Prostate gland (tissue), 2 donors: ENCODE measurements at regions not wholly inside any gene's neighbourhood (a gene's known extent, or its start where the extent isn't known, plus 50 kb on each side); places are given as distances from the start of the nearest gene placed in this dataset.

Source experiments
- DNase-seq: peaks from one replicate; pipeline ENCODE4 v3.0.0-alpha.2; 2019; ENCODE audit warnings: low spot score
- H3K27ac ChIP-seq, 2 donors: fragments of 200-600 bp; sonication (generic); 2 replicates each; pipeline ENCODE4 v1.5.1; 2017 to 2019
- H3K27me3 ChIP-seq: fragments of 200-600 bp; sonication (generic); replicated peaks from 2 replicates; pipeline ENCODE4 v1.5.1; 2019; ENCODE audit not compliant: insufficient read depth
- H3K36me3 ChIP-seq, 2 donors: fragments of 200-600 bp; sonication (generic); 1 replicate in 1 of 2; 2 replicates in 1 of 2; pipeline versions ENCODE4 v1.5.1 to v1.8.1; 2017 to 2019
- H3K4me1 ChIP-seq: fragments of 200-600 bp; sonication (generic); replicated peaks from 2 replicates; pipeline ENCODE4 v1.5.1; 2019
- H3K4me3 ChIP-seq, 2 donors: fragments of 200-600 bp; sonication (generic); 2 replicates each; pipeline ENCODE4 v1.5.1; 2017 to 2019
- H3K9me3 ChIP-seq: fragments of 200-600 bp; sonication (generic); 2 replicates; pipeline ENCODE4 v1.5.1; 2017
- CTCF ChIP-seq, 4 experiments: fragments of 200-600 bp in 2 of 4; fragments of 450-650 bp in 2 of 4; sonication (generic) in 2 of 4; IDR thresholded peaks; 1 replicate in 3 of 4; 2 replicates in 1 of 4; pipeline ENCODE4 v1.5.1; 2016 to 2019; ENCODE audit warnings: antibody characterized with exemption in 4 of 4, mild to moderate bottlenecking in 2 of 4, moderate library complexity in 2 of 4
- POLR2A ChIP-seq: fragments of 450-650 bp; IDR thresholded peaks from one replicate; pipeline ENCODE4 v1.6.1; 2016; ENCODE audit warnings: antibody characterized with exemption, mild to moderate bottlenecking
- POLR2AphosphoS5 ChIP-seq: sonication (generic); formaldehyde crosslinking; IDR thresholded peaks from one replicate; pipeline ENCODE4 v1.6.1; 2017; ENCODE audit warnings: antibody characterized with exemption
- WGBS: methylation state at CpG from one replicate; pipeline ENCODE4 v1.1.5; 2018; 5-methylcytosine and 5-hydroxymethylcytosine counted together
- intact Hi-C: fragments of 100-400 bp; cut with DNase I; formaldehyde crosslinking; loops from one replicate; pipeline ENCODE4 v1.14.2; 2022

- no peaks in the 10 kb centered on the region for H3K36me3 ChIP-seq
- no peak overlapping the region for H3K27ac ChIP-seq
- H3K27me3 ChIP-seq, result no peaks in the 10 kb centered on the region
- H3K4me3 ChIP-seq, result no peak overlapping the region
- DNase-seq, result no peak
- H3K9me3 ChIP-seq, result no peaks in the 10 kb centered on the region
- 92% methylated on average over 5 of the region's 5 CpGs for whole genome bisulfite sequencing
- TF ChIP-seq POLR2A (no peak), POLR2AphosphoS5 (no peak), CTCF (IDR thresholded peaks at IDR 0.05) (no peak)
- no peaks in the 10 kb centered on the region for H3K4me1 ChIP-seq
- intact Hi-C loops, result no loop called here
These were observed 67.9 kb upstream of the GLS start for GRCh38 chr2:190812506-190813294.

- Histone ChIP-seq H3K36me3 (no peaks in the 10 kb centered on the region), H3K4me3 (no peak overlapping the region), H3K9me3 (no peaks in the 10 kb centered on the region), H3K27me3 (no peaks in the 10 kb centered on the region), H3K27ac (no peak overlapping the region), H3K4me1 (no peaks in the 10 kb centered on the region)
- intact Hi-C loops, result no loop called here
- 48% methylated on average over 2 of the region's 2 CpGs for WGBS
- no peak for TF ChIP-seq CTCF (IDR thresholded peaks at IDR 0.05)
- TF ChIP-seq POLR2AphosphoS5, result no peak
- no peak for TF ChIP-seq POLR2A
- DNase-seq, result no peak
These were observed 65.4 kb upstream of the GLS start for GRCh38 chr2:190815226-190815625.

- Histone ChIP-seq H3K36me3 (no peaks in the 10 kb centered on the region), H3K27ac (no peak overlapping the region), H3K4me3 (no peak overlapping the region), H3K27me3 (no peaks in the 10 kb centered on the region), H3K4me1 (no peaks in the 10 kb centered on the region), H3K9me3 (no peaks in the 10 kb centered on the region)
- no peak for DNase-seq
- intact Hi-C loops, result no loop called here
- TF ChIP-seq POLR2A (no peak), CTCF (IDR thresholded peaks at IDR 0.05) (no peak), POLR2AphosphoS5 (no peak)
These were observed 63.5 kb upstream of the GLS start for GRCh38 chr2:190817082-190817481.

- Histone ChIP-seq H3K9me3 (no peaks in the 10 kb centered on the region), H3K4me3 (no peak overlapping the region), H3K27ac (no peak overlapping the region), H3K4me1 (no peaks in the 10 kb centered on the region), H3K27me3 (no peaks in the 10 kb centered on the region), H3K36me3 (no peaks in the 10 kb centered on the region)
- 39% methylated on average over 3 of the region's 3 CpGs for WGBS
- no peak for TF ChIP-seq POLR2AphosphoS5
- TF ChIP-seq POLR2A, result no peak
- no peak for TF ChIP-seq CTCF (IDR thresholded peaks at IDR 0.05)
- no peak for DNase-seq
- intact Hi-C loops, result no loop called here
These were observed 60.8 kb upstream of the GLS start for GRCh38 chr2:190819840-190820301.

GRCh38 chr2:190820416-190820815 lies 60.2 kb upstream of the GLS start:
- 45% methylated on average over 1 of the region's 1 CpG for WGBS
- H3K36me3 ChIP-seq, result no peaks in the 10 kb centered on the region

More at GRCh38 chr2:190820416-190820815, 60.2 kb upstream of the GLS start:
- TF ChIP-seq POLR2AphosphoS5, result no peak
- TF ChIP-seq POLR2A, result no peak
- no peak for TF ChIP-seq CTCF (IDR thresholded peaks at IDR 0.05)
- H3K4me3 ChIP-seq, result no peak overlapping the region
- H3K27me3 ChIP-seq, result no peaks in the 10 kb centered on the region
- no peaks in the 10 kb centered on the region for H3K4me1 ChIP-seq
- intact Hi-C loops, result no loop called here
- H3K9me3 ChIP-seq, result no peaks in the 10 kb centered on the region
- no peak overlapping the region for H3K27ac ChIP-seq
- no peak for DNase-seq
